HG03060 (cell line): ENCODE measurements at regions not wholly inside any gene's neighbourhood (a gene's known extent, or its start where the extent isn't known, plus 50 kb on each side); places are given as distances from the start of the nearest gene placed in this dataset.

Experiments used
- ATAC-seq: cut with Tn5 transposase; IDR thresholded peaks from one replicate; pipeline ENCODE4 v1.9.1; 2021; ENCODE audit warnings: low read depth, moderate number of reproducible peaks; ENCODE audit not compliant: unreplicated experiment

DNA sequence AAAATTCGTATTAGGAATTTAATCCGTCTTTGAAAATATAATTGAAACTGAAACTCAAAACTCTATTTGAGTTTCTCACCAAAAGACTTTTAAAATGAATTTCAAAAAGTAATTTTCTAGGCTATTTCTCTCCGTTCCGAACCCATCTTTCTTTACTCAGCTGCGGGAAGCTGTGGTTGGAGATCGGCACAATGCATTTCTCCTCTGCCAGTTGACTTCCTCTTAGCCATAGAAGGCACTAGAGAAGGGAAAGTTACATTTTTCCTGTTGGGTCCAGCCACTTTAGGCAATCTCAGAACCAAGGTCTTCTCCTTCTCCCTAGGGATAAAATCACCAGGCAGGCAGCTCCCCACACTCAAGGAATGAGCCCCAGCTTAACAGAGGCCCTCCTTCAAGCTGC, 133.6 kb upstream of the COL1A2 start:
- ATAC-seq: no peak

DNA sequence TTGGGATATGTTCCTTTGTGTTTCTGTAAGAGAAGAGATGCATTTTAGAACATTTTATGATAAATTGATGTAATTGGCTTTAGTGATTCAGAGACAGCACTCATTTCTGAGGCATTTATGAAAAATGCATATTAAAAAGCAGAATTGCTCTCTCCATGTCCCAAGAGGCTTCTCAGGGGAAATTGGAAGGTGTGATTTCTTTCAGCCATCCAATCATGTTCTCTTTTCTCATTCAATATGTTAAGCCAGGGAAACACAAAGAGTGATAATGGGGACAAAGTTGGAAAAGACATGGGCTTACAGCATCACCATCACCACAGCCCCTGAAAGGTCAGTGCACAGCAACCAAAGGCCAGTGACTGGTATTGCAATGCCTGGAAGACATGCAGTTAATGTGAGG, 129.9 kb upstream of the COL1A2 start:
- no peak for ATAC-seq

DNA sequence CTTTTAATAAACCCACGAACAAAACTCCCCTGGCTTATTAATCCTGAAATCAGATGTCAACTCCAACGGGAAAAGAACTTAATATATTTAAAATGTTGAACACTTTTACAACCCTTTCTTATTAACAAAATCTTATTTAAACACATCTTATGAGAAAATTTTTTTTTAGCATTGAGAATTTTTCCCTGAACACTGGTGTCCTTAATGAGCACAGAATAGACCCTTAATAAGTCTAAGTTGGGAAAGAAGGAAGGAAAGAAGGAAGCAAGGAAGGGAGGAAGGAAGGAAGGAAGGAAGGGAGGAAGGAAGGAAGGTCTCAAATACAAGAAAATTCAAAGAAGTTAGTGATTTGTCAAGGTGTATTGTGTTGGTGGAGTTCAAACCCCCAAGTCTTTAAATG, 129.2 kb upstream of the COL1A2 start:
- ATAC-seq: no peak

DNA sequence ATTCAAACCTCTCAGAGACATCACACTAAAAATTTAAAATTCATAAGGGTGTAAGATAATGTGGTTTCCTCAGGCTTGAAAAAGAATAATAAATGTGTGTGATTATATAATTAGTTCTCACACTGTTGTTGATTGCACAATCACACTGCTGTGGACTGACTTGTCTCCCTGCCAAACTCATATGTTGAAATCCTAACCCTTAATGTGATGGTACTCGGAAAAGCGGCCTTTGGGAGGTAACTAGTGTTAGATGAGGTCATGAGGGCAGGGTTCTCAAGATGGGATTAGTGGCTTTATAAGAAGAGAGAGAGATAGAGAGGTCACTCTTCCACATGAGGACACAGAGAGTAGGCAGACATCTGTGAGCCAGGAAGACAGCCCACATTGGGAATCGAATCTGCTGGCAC, 128.5 kb upstream of the COL1A2 start:
- ATAC-seq: no peak

DNA sequence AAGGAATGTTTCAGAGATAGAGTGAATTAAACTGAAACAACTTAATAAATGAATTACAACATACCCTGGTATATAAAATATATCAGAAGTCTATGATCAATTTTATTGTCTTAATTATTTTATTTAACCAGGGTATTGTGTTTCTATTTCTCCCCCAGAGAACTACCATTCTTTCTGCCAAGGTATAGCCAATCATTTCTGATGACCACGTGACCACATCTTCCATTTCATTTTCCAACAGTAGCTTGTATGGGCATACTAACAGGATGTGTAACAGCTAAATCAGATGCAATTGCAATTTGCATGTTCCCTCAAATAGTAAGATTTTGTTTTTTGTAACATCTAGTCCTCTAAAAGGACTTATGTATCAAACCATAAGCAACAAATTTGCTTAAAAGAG, 123.9 kb upstream of the COL1A2 start:
- no peak for ATAC-seq

DNA sequence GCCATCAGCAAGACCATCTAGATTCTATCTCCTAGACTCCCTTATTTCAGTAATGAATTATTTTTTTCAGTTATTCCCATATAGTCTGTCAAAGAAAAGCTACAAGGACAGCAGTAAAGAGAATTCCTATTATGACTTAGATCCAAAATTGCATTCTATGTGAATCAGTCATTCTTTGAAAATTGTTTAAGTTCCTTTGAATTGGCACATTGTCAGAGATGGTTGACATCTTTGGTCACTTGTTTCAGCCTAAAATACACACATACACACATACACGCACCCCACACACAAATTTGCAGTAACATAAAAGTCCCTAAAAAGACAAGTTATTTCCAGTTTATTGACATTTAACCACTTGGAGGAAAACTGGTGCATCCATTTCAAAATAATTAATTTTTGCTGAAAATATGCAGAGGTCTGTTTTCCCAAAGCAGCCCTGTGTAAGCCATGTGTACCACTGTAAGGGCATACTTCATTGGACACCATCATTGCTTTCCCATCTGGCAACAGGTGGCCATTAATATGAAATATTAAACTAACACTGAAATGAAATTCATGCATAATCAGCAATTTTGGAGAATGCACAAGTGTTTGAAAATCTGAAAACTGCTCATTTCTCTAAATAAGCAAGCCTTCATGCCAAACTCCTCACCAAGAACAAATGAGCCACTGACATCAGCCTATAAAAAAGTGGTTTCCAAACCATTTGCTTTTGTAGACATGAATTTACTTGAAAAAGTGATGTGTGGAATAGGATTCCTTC, 121.7 kb upstream of the COL1A2 start:
- ATAC-seq: no peak

DNA sequence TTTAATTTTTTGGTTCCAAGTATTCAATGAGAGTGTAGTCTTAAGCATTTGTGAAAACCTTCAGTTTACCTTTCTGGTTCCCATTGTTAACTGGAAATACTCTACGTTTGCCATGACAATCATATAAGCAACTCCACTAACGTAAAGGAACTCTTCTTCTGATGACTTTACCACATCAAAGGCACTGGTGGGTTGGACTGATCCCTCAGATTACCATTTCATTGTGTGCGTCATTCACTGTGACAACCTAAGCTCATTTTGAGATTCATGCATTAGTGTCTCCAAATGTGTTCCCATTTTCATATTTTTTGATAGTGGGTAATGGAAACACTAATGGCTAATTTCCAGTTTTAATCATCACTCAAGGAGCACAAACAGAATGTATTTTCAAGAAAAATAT, 119.9 kb upstream of the COL1A2 start:
- no peak for ATAC-seq

DNA sequence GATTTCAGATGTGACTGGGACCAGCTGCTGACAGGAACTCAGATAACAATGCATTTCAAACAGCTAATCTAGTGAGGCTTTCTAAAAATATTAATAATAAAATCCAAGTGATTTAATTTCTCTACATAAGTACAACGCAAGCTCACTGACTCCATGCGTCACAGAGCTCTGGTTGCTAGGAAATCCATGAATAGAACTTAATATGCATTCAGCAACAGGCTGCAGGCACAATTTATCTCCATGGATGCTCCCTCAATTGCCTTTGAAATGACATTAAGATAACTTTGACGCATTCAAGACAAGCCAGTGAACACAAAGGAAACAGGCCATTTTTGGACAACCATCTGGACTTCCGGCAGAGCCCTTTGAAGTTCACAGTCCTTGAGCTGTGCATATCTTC, 118.7 kb upstream of the COL1A2 start:
- no peak for ATAC-seq

DNA sequence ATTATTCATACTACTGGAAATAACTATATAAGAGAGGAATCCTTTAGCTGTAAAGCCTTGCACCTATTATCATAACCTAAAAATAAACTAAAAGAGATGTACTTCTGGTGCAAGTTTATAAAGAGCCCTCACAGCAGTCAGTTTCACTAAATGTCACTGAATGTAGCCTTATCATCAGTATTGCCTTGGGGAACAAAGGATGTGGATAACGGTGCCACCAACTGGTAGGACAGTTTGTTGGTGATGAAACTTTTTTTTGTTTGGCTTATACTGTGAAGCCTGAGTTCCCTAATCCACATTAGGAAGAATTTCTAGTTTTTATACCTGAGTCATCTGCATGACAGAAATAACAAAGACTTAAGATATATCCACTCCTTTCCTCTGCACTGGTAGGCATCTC, 117.9 kb upstream of the COL1A2 start:
- no peak for ATAC-seq

DNA sequence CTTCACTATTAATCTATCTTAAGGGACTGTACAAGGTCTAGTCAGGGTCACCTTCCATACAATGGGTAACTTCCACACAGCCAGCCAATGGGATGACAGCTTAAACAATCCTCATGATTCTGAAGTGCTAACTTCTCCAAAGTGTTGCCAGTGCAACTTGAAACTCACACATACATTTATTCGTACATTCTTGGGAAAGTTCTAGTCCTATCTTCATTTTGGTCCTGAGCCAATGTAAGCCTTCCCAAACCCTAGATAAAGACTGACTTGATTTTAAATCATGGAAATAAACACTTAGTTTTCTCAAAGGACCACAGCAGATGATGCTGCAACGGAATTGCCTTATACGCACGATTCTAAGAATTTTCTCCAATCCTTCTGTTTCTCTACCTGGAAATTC, 117.5 kb upstream of the COL1A2 start:
- no peak for ATAC-seq

DNA sequence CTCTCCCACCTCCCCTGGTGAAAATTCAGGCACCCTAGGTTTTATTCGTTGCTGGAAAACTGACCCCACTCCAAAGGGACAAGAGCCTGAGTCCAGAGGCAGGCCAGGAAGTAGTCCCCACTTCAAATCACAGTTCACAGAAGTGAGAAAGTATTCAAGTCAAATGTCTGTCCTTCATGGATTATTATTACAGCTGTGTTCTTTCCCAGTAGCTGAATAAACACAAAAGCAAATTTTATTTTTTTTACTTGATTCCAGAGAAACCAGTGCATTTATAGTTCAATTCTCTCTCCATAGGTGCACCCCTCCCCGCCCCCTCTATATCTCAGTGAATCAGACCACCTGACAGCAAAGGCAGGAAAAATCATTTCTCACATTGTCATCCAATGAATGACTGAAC, 113.8 kb upstream of the COL1A2 start:
- ATAC-seq: no peak

DNA sequence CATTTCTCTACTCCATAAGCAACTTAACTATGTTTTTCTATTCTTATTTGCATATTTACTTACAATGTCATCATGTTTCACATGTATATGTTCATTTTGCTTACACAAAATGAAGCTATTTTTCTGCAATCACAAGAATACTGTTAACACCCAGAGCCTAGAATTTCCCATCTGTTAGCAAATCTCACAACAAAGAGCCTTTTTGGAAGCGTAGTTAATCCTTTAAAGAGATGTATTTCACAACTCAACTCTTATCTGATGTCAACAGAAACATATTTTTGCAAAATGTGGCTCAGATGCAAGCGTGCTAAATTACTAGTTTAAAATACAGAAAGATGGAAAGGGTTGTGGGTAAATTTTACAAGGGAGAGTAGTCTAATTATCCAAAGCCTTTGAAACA, 110.6 kb upstream of the COL1A2 start:
- ATAC-seq: no peak

DNA sequence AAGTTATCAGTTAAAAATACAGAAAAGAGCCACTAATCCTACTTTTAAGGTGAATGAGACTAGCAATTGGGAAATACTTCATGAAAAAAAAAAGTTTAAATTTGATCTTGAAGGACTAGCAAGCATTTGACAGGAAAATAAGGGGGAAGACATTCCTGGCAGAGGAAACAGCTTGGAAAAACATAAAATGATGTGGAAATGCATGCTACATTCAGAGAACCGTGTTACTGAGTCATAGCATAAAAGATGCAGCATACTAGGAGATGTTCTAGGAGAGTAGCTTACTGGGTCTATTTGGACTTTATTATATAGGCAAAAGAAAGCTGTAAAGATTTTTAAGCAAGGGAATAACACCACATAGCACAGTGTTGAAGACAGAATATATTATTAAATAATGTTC, 108.6 kb upstream of the COL1A2 start:
- ATAC-seq: no peak

DNA sequence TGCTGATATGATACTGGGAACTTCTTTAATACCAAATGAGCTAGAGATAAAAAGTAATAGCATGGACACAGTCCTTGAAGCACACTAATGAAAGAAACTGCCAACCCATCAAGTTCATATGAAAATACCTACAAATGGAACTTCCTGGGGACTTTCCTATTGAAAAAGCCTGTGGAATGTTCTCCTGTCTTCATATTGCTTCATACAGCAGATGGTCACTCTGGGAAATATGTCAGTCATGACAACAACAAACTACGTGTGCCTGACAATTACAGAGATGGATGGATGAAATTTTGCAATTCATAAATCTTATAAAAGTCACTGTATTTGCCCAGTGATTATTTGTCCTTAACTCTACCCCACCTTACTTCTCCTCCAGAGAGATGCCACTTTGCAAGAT, 106.6 kb upstream of the COL1A2 start:
- no peak for ATAC-seq

DNA sequence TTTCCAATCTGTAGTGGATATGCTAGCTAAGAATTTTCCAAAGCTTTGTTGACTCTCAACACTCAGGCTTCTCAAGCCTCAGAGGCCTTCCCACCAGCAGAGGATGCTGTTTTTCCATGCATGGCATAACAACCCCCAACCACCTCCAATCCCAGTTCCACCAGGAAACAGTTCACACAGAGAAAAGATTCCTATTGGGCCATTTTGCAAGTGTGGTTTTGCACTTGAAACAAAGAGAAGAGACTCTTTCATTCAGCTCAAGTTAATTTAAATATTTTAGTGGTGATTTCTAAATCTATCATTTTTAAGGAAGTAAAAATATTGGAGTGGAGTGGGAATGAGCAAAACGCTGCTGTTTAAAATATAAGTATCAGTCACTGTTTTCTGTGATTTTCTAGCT, 105.6 kb upstream of the COL1A2 start:
- ATAC-seq: no peak

DNA sequence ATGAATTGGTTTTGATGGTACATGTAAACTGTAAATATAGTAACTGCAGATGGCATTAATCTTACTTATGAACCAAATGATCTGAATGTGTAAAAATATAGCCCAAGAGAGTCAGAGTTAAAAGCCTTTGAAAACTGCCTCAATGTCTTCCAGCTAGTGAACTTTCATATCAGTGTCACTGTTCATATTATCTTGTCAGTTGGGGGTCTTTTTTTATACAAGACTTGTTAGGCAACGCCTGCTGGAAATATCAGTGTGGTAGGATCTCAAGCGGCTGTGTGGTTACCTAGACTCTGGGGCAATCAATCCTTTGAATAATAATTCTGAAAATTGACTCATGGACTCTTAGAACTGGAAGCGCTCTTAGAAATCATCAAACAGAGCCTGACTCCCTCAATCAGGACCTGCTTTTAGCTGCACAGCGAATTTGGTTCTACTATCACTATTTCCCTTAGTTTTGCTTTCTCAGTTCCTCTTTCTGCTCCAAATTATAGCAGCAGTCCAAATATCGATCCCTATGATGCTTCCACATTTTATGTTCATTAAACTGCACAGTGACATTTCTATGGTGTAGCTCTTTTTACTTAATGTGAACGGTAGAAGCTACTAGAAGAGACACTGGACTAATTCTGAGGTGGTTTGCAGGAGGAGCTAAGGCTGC, 100.1 kb upstream of the COL1A2 start:
- ATAC-seq: no peak

DNA sequence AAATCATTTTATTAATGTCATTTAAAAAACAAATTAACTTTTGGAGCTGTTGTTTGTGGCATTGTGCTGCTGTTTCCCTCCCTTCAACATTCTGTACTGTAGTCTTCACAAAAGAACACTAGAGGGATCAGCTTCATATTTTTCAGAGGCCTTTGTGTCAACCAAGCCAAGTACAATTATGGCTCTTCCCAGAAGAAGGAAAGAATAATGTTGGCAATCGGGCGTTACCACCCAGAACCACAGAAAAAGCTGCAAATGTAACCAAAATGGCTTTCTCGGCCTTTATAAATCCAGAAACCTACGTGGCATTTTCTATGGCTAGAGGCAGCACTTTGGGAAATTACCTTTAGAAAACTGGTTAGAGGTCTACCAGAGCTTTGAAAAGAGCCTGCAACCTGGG, 98.8 kb upstream of the COL1A2 start:
- ATAC-seq: no peak

DNA sequence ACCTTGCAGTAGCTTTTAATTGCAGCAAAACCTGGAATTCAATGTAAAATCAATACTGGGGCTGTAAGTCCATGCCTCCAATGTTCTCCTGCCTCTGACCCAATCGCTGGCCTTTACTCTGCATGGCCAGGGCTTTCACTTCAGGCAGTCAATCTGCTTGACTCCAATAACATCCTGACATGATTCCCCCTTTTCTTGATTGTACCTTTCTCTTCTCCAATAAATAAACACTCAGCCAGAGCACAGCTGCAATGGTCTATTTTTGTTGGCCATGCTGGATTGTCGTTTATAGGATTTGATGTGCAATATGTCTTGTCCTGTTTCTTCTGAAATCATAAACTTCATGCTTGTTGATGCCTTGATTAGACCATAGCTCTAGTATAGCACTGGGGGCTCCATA, 97.8 kb upstream of the COL1A2 start:
- ATAC-seq: no peak

DNA sequence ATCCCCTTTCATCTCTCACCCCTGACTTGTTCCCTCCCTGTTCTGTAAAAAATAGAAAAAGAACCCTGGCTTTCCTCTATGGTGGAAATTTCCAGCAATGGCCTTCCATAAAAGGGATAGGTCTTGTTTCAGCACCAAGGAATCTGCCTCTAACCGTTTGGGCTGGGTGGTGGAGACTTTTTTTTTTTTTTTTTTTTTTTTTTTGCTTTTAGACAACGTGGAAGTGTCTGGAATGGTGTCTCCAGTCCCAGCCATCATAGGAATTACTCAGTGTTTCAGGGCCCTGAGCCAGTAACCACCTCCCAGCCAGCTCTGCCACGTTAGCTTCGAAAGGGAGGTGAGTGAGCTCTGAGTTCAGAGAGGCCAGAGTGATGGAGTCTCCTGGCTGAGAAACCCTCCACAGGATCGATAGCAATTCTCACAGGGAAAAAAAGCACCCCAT, 97.3 kb upstream of the COL1A2 start:
- ATAC-seq: no peak

DNA sequence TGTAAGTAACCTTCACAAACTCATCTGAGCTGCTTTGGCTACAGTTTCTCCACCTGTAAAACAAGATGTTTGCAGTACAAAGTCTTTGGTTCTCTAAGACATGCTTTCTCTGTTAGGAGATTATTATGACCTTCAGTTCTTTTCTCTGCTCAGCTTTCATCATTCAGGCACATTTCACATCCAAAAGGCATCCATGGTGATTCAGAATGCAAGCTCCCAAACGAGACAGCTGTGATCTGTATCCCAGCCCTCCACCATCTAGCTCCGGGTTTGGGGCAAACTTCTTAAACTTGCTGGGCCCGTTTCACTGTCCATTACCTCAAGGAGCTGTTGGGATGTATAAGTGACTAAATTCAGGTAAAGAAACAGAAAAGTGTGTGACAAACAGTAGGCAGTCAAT, 95.8 kb upstream of the COL1A2 start:
- no peak for ATAC-seq

DNA sequence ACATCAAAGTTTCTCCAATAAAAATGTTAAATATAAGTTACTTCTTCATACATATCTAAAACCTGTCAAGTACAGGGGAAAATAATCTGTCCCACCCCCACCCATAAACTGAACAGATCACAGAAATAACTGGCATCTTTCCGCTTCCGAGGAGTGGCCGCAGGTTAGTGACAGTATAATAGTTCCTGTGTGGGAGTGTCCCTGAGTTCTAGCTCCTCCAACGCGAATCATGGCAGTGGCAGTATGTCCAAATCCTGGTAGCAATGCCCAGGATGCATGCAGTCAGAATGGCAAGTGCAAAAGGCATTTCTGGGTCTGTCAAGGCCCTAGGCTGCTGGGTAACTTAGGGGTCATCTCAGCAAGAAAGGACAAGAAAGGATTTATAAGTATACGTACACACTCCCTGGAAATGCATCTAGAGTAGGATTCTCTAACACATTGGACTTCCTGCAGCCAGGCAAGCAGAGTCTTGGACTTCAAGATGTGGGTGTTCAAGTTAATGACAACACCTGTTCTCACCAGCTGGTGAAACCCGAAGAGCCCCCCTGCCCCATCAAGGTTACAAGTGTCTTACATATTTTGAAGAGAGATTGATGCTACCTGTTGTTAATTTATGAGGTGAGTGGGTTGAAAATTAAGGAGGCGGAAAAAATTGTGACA, 94.4 kb upstream of the COL1A2 start:
- no peak for ATAC-seq

DNA sequence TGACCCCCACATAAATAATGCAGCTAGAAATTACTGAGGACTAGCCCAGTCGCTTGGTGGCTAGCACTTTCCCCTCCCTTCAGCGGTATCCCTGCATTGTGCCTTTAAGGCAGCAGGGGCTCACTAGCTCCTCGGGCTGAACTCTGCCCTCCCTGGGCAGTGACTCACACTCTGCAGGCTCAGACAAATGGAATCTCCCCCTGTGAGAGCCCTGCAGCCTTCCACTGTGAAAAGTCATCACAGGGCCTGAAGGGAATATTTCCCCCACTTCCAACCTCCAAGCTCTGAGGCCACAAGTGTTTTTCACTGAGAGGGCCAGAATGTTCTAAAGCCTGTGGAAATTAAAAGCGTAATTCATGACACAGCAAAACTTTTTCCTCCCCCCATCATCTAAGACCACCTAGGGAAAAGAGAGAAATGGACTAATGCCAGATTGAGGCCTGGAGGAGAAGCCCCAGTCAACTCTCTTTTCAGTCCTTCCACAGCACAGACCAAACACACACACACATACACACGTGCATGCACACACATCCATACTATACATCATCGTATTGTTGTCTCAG, 93.6 kb upstream of the COL1A2 start:
- no peak for ATAC-seq
